CD4-positive, alpha-beta T cell treated with Interleukin-21 for 1 hour (primary cell): ENCODE measurements at regions not wholly inside any gene's neighbourhood (a gene's known extent, or its start where the extent isn't known, plus 50 kb on each side); places are given as distances from the start of the nearest gene placed in this dataset.

ENCODE experiments used
- DNase-seq: peaks from one replicate; pipeline ENCODE4 v3.0.0-alpha.2; 2020

- peak; percentile 81 for DNase-seq
These were observed 51.1 kb upstream of the EED start for GRCh38 chr11:86193297-86194095.

DNA sequence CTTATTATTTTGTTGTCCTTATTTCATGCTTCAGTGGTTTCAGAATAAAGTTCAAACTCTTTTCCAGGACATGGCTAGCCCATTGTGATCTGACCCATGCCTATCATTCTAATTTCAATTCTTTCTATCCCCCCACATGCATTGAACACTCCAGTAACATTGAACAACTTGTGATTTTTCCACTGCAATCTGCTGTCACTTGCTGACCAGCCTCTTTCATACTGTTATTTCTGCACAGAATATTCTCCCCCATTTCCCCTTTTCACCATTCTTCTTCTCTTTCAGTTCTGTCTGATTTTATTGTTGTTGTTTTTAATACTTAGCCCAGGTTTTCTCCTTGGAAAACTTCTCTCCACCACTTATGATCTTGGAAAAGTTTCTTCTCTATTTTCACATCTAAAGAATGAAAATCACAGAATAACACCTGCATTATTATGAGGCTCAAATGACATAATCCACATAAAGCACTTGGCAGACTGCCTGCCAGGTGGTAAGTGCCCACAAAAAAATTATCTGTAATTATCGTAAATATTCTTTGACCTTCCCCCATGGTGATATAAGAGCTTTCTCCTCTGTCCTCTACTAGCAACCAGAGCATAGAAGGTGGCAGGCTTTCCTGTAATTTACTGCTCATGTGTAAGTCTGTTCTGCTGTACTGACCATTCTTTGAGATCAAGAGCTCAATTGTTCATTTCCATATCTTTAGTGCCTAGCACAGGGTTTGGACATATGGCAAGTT lies 51.9 kb upstream of the EED start:
- no peak for DNase-seq

- DNase-seq = no peak
These were observed 52.7 kb upstream of the EED start for GRCh38 chr11:86191874-86192273.

DNA sequence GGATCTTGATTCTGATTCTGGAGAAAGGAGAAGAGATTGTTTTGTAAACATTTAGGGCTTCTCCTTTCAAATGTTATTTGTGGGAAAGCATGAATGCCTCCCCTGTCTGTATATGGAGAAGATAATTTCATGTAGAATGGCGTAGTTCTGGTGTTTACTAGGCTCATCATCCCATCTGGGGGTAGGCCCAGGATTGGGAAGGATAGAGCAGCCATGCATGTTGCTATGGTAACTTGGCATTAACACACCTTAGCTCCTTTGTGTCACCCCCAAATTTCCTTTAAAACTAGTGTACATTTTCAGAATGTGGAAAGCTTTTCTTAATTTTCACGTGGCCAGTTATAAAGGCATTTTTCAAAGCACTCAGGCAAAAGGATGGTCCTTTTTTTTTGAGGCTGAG lies 57.5 kb upstream of the EED start:
- DNase-seq = no peak

GRCh38 chr11:86186386-86186785 lies 58.2 kb upstream of the EED start:
- no peak for DNase-seq

GRCh38 chr11:86185381-86185750 lies 59.2 kb upstream of the EED start:
- no peak for DNase-seq

GRCh38 chr11:86184728-86185380 lies 59.7 kb upstream of the EED start:
- no peak for DNase-seq

DNA sequence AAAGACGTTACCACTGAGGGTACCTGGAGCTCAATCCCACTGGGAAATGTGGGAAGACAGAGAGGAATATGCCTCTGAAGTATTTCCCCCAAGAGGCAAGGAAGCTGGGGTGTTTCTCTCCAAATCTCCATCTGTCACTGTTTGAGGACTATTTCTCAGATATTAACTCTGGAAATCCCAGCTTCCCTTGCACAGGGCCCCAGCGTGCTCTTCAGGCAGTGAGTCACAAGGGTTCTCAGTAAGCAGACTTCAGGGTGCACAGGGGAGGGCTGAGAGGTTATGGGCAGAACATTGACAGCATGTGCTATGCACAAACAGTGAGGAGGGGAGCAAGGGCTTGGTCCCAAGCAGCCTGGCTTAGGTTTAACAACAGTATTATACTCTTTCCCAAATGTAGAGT lies 60.9 kb upstream of the EED start:
- DNase-seq = no peak

DNA sequence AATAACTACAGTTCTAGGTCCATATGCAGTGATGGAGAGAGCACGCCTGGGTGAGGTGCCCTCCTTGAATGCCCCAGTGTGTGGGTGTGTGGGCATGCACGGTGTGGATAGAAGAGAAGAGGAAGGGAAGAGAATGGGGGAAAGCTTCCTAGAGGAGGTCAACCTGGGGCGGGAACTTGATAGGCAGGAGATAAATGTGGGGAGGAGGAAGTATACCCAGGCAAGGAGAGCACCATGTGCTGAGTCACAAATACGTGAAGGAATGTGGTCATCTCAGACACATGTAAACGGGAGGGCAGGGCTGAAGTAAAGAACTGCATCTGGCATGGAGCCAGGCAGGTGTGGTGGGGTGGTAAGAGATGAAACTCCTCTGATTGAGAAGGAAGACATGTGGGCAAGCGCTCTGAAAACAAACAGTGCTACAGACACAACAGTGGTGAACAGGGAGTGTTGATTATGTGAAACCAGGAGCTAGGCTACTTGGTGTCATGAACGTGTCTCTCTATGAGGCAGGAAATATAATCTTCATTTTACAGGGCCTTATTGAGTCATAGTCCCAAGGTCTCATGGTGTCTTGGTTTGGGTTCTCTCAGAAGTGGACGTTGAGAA lies 61.5 kb upstream of the EED start:
- DNase-seq = peak; percentile 14

DNA sequence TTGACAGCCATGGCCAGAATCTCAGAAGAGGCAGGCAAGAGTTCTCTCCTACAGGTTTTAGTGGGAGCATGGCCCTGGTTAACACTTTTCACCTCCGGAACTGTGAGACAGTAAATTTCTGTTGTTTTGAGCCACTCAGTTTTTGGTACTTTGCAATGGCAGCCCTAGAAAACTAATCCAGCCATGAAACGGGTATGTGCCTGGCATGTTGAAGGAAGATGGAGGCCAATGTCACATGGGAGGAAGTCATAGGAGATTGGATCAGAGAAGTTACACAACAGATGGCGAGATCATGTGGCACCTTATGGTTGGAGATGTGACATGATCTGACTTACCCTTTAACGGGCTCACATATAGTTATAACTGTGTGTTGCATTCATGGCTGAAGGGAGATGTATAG lies 63.2 kb upstream of the EED start:
- no peak for DNase-seq

DNA sequence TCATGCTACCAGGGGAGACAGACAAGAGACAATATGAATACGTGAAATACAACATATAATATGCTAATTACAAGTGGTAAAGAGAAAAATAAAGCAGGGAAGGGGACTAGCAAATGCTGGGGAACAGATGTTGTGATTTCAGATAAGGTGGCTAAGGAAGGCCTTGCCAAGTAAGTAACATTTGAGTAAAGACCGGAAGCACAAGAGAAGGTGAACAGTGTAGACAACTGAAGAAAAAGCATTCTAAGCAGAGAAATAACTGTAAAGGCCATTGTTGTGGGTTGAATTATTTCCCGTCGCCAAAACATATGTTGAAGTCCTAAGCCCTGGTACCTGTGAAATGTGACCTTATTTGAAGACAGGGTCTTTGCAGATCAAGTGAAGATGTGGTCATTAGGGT lies 63.7 kb upstream of the EED start:
- no peak for DNase-seq

GRCh38 chr11:86180423-86180822 lies 64.1 kb upstream of the EED start:
- no peak for DNase-seq

DNA sequence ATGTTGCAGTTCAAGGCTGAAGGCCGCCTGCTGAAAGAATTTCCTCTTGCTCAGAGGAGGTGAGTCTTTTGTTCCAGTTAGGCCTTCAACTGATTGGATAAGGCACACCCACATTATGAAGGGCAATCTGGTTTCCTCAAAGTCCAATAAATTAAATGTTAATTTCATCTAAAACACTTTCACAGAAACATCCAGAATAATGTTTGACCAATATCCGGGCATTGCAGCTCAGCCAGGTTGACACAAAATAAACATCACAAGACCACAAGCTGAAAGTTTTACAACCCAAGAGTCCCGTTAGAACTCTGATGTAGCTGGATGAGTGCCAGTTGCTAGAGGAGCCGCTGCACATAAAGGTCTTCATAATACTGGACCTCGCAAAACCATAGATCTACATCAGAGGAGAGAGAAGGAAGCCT lies 64.9 kb upstream of the EED start:
- no peak for DNase-seq

GRCh38 chr11:86177302-86177701 lies 67.3 kb upstream of the EED start:
- DNase-seq = no peak

GRCh38 chr11:86176165-86176884 lies 68.2 kb upstream of the EED start:
- DNase-seq = peak; percentile 9

DNA sequence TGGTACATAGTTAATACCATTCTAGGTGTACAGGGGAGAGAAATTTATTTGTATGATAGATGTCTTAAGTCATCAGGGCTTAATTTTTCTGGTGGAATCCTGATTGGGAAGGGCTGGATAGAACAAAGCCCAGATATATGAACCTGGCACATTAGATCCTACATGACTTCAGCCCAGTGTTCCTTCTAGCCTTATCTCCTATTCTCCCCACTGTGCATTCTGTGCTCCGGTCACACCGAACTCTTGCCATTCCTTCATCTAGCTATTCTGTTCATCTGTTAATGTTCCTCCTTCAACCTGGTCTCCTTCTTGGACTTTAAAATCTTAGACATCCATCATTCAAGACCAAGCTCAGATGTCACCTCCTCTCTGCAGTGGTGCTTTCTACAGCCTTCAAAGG lies 68.9 kb upstream of the EED start:
- no peak for DNase-seq

DNA sequence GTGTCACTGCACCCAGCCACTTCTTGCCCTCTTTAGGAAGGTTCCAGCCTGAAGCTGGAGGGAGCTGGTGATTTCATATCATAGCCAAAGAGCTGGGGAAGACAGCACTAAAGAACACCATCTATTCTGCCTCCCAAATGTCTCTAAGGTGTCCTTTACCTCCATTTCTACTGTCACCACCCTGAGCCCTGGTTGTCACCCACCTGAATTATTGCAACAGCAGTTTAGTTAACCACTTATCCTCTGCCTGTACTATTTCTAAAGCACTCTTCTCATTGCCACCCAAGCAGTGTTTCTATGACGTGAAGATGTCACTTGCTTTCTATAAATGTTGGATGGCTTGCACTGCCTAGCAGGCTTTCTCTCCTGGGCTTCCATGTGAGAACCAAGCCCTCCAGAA lies 69.4 kb upstream of the EED start:
- DNase-seq = no peak

- no peak for DNase-seq
These were observed 70.2 kb upstream of the EED start for GRCh38 chr11:86174101-86175046.

- DNase-seq = no peak
These were observed 71.7 kb upstream of the EED start for GRCh38 chr11:86172894-86173293.

DNA sequence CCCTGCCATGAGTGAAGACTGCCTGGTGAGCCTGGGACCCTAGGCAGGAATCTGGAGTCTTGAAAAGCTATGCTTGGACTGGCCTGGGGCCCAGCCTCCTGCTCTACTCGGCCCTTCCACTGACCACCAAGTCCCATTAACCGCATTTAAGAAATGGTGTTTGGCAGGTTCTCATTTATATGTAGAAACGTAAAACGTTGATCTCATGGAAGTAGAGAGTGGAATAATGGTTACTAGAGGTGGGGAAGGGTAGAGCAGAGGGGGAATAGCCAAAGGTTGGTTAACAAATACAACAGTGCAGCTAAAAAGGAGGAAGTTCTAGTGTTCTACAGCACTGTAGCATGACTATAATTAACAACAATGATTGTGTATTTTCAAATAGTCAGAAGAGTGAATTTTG lies 72.9 kb upstream of the EED start:
- DNase-seq = no peak

- no peak for DNase-seq
These were observed 76.9 kb upstream of the EED start for GRCh38 chr11:86167499-86168164.
